HG03558 (cell line): ENCODE measurements at regions not wholly inside any gene's neighbourhood (a gene's known extent, or its start where the extent isn't known, plus 50 kb on each side); places are given as distances from the start of the nearest gene placed in this dataset.
A peak's percentile ranks its signal among the peaks of the same experiment; 100 is the strongest.
"Not testable (repeated sequence)": the region's sequence is repeated elsewhere in the genome, so short reads cannot be mapped to it uniquely, and the experiment has no call there.

ENCODE experiments used
- ATAC-seq: cut with Tn5 transposase; IDR thresholded peaks from one replicate; pipeline ENCODE4 v1.9.1; 2021; ENCODE audit warnings: moderate number of reproducible peaks; ENCODE audit not compliant: unreplicated experiment; ENCODE audit errors: extremely low read depth

DNA sequence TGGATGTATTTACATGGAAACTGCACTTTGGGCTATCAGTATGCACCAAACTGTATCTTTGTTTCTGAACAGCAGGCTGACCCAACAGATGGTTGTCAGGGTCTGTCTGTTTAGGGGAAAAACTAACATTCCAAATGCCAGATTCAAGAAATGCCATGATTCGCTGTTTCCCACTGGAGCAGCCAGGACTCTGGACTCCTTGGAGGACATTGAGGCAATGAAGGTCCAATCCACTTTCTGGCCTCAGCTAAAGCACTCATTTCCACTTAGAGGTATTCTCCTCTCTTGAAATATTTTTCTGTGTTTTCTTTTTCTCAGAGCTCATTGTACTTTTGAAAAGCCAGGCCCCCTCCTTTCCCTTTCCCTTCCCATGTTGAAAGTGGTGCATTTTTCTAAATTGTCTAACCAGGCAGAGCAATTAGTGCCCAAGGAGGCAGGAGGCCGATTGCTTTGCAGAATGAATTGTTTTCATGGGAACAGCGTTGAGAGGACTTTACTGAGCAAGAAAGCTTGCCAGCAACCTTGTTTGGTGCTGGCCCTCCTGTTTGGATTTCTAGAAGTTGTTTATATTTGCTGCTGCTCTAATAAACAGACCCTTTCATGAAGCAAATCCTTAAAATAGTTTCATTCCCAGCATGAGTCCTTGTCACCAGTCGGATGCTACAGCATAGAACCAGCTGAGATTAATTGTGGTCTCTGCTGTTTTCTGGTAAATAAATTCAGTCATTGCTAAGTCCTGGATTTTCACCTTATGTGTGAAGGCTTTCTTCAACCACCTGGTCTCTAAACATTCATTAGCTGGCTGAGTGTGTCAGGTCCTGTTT lies 132.8 kb upstream of the TAF11L2 start:
- no peak for ATAC-seq

DNA sequence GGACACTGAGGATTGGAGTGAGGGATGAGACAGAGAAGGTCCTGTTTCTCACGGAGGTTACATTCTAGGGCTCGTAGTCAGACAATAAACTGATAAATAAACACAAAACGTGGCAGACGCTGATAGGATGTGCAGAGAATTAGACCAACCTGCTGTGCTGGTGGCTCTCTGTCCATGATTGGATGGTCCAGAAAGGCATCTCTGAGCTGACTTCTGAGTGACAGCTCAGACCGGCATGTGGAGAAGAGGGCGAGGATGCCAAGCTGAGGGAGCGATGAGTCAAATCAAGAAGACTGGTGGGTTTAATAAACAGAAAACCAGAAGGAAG lies 132.3 kb upstream of the TAF11L2 start:
- ATAC-seq: no peak

DNA sequence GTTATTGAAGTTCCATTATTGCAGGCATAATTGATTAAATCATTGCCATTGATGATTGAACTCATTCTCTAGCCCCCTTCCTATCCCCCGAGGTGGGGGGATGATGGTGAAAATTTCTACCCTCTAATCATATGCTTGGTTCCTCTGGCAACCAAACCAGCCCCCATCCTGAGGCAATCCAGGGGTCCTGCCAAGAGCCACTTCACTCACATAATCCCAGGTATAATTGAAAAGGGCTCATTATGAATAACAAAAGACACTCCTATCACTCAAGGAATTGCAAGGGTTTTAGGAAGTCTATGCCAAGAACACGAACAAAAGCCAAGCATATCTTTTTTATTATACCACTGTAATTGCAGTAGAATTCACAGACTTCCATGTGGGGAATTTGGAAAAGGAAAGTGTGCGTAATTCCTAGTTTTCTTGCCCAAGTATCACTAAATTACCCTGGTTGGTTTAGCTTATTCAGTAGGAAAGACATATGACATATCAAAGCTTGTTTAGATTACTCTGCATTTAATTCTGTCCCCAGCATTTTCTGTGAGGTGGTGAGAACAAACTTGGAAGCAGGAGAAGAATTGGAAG lies 130.7 kb upstream of the TAF11L2 start:
- ATAC-seq: no peak

DNA sequence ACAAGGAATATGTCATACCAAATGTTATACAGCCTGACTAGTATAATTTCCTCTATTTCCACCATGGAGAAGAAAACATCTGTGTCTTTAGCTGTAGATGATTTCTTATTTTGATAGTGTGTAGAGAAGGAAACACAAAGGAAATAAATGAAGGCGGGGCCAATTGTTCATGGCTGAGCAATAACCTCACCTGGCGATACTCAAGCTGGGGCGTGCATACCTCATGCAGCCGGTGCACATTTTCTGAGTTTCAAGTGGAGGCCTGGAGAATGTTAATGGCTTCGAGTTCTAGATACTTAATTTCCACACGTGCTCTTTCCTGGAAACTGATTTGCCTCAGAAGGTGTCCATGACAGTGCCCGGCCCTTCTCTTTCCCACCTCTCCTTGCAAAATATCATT lies 127.4 kb upstream of the TAF11L2 start:
- no peak for ATAC-seq

DNA sequence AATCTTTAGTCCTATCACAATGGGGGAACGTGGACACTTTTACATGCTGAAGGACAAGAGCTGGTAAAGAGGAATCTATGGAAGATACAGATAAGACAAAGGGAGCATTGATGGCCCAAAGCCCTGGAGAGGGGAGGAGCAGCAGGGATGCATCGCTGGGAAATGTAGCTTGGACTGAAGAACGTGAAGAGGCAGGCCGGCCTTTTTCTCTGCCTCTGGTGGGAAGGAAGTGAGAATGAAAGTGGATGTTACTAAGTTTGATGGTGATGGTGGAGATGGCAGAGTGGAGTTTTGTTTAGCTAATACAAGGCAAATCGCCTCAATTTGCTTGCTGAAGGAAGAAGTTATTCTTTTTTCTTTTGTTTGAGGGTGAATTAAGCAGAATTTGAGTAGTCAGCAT lies 124.6 kb upstream of the TAF11L2 start:
- no peak for ATAC-seq

DNA sequence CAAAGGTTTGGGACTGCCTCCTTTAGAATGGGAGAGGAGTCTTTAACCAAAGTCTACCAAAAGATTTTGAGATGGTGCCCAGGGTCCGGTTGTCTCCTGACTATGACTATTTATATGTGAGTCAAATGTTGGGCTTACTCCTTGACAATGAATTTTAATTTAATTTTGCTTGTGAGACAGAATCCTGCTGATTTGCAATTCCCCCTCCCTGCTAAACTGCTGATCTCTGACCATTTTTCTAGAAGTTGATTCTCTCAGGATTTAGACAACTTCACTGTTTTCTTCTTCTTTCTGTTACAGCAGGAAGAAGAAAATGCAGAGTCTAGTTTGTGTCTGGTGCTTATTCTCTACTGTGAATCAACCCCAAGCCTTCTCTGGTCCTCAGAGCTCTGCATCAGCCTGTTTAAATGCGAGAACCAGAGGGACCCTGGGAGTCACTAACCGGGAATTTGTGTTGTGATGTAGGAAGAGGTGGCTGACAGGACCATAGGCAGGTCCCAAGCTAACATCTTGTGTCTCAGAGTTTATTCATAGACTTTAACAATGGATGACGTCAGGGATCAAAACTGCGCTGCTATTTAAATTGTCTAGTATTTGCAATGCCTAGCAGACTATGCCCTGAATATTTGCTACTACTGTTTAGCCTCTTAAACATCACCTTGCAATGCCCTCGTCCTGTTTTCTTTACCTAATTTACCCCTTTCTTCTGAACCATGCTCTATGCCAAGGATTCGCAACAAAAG lies 124.0 kb upstream of the TAF11L2 start:
- no peak for ATAC-seq

DNA sequence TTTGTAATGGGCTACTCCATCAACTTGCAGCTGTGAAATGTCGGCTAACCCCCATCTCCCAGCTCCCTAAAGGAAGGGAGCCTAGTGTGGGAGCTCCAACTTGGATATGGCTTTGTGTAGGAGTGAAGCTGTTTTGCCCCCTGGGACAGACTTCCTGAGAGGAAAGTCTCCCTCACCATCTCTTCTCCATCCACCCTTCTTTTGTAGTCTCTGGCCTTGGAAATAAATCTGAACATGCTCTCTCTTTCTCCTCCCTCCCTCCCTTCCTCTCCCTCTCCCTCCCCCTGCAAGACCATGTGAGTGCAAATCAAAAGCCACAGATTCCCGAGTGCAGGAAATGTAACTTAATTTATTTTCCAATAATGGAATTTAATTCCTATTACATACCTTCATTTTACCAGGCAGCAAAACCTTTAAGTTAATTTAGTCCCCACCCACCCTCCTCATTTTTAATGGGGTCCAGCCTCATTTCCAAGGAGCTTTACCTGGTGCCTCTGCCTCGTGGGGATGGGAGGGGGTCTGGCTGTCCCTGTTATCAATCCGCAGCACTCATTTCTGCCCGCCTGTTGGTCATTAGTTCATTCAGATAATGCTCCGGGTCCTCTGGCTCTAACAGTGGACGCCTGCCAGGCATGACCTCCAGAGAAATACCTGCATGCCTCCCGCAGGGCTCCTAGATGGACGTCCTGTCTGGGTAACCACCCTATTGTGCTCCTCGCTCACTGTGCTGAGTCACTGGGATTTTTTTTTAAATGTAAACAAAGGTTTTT lies 122.9 kb upstream of the TAF11L2 start:
- no peak for ATAC-seq

DNA sequence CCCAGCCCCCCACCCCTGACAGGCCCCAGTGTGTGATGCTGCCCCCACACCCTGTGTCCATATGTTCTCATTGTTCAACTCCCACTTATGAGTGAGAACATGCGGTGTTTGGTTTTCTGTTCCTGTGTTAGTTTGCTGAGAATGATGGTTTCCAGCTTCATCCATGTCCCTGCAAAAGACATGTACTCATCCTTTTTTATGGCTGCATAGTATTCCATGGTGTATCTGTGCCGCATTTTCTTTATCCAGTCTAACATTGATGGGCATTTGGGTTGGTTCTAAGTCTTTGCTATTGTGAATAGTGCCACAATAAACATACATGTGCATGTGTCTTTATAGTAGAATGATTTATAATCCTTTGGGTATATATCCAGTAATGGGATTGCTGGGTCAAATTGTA lies 122.1 kb upstream of the TAF11L2 start:
- not testable (repeated sequence) for ATAC-seq

DNA sequence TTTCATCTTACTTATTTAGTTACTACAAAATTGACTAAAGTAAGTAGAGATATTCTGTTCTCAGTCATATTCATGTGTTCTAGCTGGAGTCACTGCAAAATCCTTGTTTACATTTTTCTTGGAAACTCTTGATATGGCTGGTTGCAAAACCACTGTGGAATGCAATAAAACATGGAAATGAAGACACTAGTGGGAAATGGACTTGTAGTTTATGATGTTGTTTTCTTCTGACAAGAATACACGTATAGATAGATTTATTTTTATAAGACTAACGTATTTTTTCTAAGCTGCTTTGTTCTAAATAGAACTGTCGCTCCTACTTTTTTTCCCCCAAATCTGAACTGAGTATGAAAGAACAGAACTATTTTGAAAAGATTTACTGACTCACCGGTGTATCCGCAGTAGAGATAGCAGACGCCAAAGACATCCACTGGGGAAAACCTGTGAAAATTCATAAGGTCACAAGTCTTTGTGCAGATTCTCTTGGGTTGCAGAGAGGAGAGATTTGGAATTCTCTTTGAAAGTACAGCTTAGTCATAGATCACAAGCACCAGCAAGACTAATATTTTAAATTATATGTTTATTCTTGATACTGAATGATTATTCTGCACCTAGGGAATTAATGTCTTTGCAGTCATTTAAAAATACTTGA lies 119.6 kb upstream of the TAF11L2 start:
- no peak for ATAC-seq

DNA sequence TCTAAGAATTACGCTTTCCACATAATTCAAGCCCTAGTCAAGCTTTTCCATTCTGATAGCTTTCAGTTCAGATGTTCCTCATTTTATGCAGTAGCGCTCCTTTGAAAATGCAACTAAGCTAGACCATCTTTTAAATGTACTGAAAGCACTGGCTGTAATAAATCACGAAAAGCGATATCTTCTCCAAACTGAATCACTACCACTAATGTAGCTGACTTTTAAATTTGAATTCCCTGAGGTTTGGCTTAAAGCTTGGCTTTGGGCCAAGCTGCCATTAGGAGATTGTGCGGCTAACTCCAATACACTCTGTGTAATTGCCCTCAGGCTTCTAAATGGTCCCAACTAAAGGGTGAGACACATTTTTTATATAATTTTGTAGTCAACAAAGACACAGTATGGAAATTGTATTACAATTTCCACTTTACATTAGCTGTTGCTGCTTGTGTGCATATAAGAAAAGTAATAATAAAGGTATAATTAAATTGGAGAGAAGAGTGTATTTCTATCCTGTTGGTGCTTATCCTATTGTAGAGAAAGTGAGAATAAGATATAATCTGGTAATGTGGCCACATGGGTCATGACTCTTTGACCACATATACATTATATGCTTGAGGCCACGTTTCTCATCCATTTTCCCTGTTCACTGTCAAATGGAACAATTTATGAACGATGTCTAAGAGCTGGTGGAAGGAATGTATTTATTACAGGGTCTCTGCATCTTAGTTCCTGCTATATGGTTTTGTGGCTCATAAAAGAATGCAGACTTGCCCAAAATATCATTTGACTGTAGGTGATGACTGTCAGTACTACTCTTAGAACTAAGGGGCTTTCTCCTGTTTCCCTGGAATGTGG lies 118.7 kb upstream of the TAF11L2 start:
- ATAC-seq: no peak

DNA sequence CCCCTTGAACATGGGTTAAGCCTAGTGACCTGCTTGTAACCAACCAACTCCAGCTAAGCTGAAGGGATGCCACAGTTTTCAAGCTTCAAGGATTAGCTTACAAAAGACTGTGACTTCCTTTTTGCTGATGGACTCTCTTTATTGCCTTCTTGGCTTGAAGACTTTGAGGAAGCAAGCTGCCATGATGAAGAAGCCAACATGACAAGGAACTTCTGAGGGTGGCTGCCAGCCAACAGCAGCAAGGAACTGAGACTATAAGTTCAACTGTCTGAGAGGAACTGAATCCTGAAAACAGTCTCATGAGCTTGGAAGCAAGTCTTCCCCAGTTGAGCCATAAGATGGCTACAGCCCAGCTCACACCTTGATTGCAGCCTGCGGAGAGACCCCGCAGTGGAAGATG lies 116.1 kb upstream of the TAF11L2 start:
- ATAC-seq: no peak

DNA sequence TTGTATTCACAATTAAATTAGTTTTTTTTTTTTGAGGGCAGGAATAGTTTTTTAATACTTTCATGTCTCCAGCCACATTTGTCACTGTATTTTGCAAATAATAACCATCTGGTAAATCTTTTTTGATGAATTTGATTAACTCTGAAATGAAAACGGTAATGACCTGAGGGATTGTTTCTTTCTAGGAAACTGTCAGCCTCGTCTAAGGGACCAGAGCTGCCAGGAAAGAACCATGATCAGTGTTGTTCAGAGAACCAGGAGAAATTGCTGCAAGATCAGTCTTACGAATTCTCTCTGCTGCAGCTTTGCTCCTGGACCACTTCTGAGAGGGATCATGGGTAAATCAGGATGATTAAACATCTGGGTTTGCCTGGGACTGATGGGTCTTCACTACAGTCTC lies 114.5 kb upstream of the TAF11L2 start:
- no peak for ATAC-seq

DNA sequence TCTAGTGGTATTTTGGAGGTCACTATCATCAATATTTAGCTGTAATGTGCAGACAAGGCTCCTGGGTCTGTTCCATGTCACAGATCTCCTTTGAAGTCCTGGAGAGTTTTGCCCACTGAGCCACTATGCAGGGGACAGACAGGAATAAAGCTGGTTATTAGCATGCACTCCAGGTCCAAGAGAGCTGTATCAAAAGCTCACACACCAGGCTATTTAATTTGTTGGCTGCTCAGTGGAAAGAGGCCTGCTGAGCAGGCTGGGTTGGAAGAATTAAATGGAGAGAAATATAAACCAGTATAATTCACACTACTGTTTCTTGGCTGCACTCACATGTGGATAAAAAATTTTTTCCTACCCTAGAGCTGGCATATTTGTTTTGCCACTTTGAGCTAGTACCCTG lies 113.8 kb upstream of the TAF11L2 start:
- no peak for ATAC-seq

DNA sequence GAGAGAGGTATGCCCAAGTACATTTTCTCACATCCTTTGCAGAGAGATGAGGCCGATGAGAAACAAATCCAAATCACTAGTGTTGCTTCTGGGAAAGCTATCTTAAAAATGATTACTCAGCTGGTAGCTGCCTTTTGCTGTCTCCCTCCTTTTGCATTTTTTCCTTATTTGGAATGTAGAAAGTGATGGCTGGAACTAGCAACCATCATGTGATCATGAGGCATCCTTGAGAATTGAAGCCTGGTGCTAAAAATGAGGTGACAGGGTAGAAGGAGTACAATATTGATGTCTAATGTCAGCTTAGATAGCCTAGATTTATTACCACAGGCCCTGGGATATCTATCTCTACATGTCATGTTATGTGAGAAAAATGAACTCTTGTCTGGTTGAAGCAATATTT lies 109.3 kb upstream of the TAF11L2 start:
- no peak for ATAC-seq

DNA sequence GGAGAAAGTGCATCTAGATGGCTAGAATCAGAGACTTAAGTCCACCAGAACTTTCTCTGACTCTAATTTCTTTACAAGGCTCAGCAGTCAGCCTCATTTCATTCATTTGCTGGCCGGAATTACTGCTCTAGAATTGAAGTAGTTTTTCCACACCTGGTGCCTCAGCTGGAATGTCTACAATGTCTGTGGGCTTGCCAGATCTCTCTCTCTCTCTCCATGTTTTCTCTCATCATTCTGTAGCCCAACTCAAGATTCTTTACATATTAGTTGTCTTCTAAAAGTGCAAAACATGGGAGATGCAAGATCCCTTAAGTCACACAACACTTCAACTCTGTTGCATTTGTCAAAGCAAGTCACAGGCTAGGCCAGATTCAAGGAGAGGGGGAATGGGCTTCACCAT lies 103.9 kb upstream of the TAF11L2 start:
- ATAC-seq: no peak

DNA sequence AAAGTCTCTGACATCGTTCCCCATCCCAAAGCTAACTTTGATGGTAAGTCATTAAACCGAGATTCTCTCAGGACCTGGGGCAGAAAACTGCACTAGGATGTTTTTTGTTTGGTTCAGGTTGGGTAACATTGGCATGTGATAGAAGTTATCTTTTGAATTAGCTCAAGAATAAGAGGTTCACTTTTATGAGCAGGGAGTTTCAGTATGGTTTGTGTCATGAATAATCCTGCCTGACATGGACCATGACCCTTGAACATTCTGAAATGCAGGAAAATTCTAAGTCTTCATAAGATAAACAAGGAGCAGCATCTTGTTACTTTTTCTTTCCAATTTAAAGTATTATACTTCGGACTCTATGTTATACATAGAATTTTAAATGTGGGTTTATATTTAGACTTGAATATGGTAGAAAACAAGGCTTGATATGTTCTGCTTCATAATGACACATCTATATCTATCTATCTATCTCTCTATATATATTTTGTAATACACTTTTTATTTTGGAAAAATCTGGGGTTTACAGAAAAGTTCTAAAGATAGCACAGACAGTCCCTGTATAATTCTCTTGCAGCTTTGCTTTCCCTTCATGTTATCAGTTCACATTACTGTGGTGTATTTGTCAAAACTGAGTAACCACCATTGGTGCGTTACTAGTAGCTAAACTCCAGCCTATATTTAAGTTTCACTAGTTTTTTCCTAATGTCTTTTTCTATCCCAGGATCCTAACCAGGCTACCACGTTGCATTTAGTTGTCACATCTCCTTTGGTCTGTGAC lies 102.7 kb upstream of the TAF11L2 start:
- ATAC-seq: no peak

DNA sequence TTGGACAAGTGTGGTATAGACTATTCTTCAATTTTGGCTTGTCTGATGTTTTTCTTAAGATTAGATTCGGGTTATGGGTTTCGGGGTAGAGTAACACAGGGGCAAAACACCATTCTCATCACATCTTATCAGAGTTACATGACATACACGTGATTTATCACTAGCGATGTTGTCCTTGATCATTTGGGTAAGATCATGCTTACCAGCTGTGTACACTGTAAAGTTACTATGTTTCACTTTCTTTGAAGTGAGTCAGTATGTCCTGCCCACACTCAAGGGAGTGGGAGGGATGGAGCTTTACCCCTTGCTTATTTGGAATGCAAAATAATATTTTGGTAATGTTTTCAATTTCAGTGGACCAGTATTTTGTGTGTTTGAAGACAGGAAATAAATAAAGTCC lies 101.8 kb upstream of the TAF11L2 start:
- peak; percentile 65 for ATAC-seq

DNA sequence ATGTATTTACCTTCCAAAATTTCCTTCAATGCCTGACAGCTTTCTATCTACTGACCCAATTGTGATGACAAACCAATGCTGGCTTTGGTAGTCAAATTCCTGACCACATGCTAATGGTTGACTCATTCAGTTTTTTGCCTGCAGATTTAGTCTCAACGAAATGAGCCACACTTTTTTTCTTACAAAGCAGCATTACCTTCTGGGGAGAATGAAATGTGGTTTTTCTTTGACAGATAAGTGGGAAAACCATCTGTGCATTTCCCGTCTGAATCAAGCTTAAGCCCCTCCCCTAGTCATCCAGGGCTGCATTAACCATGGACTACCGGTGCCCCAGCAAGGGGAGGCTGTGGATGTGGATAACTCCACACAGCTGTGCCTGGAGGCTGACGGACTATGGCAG lies 99.6 kb upstream of the TAF11L2 start:
- ATAC-seq: peak; percentile 36
